ENCODE measurements at regions not wholly inside any gene's neighbourhood (a gene's known extent, or its start where the extent isn't known, plus 50 kb on each side); places are given as distances from the start of the nearest gene placed in this dataset.

GRCh38 chr2:18151237-18151636 is 272.8 kb downstream of the KCNS3 start:
- DNase-seq (ENCODE audit: low read depth in 2 of 2), result no peak

DNA sequence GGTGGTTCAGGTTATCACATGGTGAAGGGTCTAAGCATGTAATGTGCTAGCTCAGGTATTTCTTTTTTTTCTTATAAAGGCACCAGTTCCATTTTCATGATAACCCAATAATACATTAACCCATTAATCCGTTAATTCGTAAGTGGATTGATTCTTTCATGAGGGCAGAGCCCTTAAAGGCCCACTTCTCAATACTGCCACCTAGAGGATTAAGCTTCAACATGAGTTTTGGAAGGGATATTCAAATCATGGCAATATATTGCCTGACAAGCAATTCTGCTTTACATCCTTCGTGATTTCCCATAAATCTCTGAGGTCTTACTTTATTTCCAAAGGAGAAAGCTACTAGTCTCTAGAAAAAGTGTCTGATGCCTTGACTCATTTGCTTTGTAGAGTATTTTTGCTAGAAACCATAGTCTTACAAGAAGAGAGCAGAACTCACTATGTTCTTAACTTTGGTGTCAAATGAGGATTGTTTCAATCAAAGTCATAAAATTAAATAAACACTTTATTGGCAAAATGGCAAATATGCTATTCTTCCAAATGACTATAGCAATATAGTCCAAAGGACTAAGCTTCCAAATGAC is 271.3 kb downstream of the KCNS3 start:
- peak; percentile 10 to 49 for DNase-seq (ENCODE audit: low read depth in 2 of 2)

DNA sequence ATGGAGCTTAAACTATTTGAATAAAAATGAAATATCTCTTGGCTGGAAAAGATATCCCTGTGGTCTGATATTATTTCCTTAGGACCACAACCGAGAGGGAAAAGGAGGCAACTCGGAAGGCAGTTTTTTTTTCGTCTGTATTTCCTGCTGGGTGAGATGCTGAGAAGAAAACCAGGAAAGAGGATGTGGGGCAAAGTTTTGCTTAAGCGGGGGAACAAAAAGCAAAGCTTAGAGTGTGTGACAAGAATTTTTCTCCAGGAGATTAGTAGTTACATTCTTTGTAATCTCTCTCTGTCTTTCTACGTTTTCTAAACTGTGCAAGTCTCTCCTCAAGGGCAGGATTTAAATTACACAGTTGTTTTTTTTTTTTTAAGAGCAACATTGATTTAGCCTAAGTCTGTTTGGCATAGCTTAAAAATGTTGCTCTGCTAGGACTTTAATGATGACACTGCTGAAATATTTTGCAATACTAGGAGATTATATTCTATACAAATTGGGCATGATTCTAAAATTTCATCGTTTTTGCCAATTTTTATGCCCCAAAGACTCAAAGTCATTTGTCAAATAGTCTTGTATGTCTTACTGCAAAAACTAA is 258.5 kb downstream of the KCNS3 start:
- no peak for DNase-seq (ENCODE audit: low read depth in 2 of 2)

DNA sequence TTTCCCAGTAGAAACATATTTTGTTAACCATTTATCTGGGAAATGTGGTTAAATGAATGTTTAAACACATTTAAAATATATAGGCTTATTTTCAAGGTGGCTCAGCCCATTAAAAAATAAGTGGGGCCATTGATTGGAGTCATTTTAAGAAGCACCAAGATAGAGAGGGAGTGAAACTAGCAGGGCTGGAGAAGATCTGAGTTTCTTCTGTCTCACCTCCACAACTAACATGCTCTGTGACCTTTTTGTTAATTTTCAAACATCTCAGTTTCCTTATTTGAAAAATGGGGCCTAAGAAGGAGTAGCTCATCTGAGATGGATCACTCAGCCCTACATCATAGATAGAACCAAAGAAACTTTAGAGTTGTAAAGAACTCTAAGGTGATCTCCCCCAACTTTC is 254.8 kb downstream of the KCNS3 start:
- DNase-seq (ENCODE audit: low read depth in 2 of 2), result no peak

DNA sequence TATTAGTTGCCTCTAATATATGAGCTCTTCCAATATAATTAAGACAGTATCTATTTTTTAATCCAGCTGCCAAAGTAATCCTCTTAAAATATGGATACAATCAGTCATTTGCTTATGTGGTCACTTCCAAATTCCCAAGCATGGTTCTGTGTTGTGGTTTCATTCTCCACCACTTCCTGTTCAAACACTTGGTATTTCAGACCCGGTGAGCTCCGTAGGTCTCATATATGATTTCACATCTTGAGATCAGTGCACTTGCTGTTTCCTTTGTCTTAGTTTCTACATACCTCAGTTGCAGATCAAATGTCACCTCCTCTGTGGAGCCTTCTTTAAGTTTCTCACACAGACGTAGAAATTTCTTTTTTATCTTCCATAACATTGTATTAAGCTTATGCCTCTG is 254.2 kb downstream of the KCNS3 start:
- no peak for DNase-seq (ENCODE audit: low read depth in 2 of 2)

DNA sequence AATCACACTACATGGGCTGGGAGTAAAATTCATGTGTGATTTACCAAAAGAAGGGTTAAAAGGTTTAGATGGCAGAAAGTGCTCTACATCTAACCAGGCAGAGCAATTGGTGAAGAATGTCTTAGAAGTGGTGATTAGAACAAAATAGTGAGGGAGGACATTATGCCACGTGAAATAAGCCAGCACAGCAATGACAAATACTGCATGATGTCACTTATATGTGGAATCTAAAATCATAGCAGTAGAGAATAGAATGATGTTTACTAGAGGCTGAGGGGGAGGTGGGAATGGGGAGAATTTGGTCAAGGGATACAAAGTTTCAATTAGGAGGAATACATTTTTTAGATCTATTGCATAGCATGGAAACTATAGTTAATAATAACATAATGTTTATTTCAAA is 253.3 kb downstream of the KCNS3 start:
- no peak for DNase-seq (ENCODE audit: low read depth in 2 of 2)

GRCh38 chr2:18129348-18129747 is 250.9 kb downstream of the KCNS3 start:
- DNase-seq (ENCODE audit: low read depth in 2 of 2), result no peak

DNA sequence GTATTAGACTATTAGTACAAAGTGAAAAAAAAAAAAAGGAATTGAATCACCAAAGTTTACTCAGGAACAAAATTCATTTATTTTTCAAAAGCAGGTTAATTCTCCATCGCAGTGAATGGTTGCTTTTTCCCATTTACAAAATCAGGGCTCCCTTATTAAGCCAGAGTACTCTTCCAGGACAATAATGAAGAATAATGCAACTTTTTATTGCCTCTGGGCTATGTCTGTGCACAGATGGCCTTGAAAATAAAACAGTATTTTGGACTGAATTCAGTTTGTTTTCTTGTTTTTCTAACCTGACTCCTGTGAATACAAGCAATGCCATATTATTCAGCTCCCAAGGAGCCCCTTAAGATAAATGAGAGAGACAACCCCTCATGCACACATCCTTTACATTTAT is 246.8 kb downstream of the KCNS3 start:
- no peak for DNase-seq (ENCODE audit: low read depth in 2 of 2)

GRCh38 chr2:18124116-18124835 is 245.8 kb downstream of the KCNS3 start:
- no peak for DNase-seq (ENCODE audit: low read depth in 2 of 2)

GRCh38 chr2:18123577-18123976 is 245.1 kb downstream of the KCNS3 start:
- DNase-seq (ENCODE audit: low read depth in 2 of 2), result no peak

GRCh38 chr2:18123211-18123570 is 244.7 kb downstream of the KCNS3 start:
- DNase-seq (ENCODE audit: low read depth in 2 of 2), result no peak

GRCh38 chr2:18122544-18123210 is 244.2 kb downstream of the KCNS3 start:
- DNase-seq (ENCODE audit: low read depth in 2 of 2), result no peak

DNA sequence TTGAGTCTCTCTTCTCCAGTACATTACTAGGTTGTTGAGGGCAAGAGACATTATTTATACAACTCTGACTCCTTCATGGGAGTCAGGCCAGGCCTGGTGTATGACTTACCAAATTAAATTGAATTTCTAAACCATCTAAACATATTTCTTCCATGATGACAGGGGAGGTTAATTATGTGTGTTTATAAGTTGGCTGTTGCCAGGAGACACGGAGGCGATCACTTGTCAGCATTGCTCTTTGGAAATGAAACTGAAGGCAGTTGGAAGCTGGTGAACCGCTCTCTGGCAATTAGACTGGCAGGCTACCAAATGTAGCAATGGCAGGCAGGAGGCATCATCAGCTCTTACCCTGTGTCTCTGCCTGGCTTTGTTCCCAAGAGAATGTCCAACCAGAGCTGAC is 241.4 kb downstream of the KCNS3 start:
- no peak for DNase-seq (ENCODE audit: low read depth in 2 of 2)

DNA sequence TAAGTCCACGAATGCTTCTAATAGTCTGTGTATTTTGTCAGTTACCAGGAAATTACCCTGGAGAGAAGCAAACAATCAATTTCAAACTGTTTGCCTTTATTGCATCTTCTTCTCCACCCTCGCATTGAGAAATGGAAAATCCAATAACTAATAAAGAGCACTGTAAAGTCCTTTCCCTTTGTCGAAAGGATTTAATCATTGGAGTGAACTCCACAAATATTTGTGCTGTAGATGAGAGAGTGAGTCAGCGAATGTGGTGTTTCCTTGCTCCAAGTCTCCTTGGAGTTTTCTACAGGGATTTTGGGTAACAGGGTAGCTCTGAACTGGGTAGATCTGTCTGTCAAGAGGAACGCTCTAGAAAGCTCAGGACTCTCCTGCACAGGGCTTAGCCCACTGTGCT is 240.2 kb downstream of the KCNS3 start:
- DNase-seq (ENCODE audit: low read depth in 2 of 2), result no peak

- DNase-seq (ENCODE audit: low read depth in 2 of 2), result peak; percentile 2 to 37
These were observed 239.1 kb downstream of the KCNS3 start for GRCh38 chr2:18117592-18117991.

GRCh38 chr2:18110222-18110621 is 231.8 kb downstream of the KCNS3 start:
- no peak for DNase-seq (ENCODE audit: low read depth in 2 of 2)

DNA sequence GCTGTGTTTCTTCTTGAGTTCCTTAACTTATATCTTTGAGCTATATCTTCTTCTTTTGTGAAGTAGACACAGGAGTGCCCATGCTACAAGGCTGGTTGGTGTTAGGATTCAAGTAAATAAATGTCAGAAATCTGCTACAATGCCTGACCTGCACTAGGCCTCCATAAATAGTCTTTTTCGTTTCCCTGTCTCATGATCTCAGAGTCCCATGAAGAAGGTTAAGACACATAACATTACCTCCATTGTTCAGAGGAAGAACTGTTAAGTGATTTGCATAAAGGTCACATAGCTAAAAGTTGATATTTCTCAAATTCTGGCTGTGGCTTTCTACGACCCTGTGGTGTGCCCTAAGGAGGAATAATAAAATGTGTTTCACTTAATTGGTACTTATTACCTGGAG is 228.4 kb downstream of the KCNS3 start:
- no peak for DNase-seq (ENCODE audit: low read depth in 2 of 2)

GRCh38 chr2:18105929-18106328 is 227.5 kb downstream of the KCNS3 start:
- no peak for DNase-seq (ENCODE audit: low read depth in 2 of 2)

DNA sequence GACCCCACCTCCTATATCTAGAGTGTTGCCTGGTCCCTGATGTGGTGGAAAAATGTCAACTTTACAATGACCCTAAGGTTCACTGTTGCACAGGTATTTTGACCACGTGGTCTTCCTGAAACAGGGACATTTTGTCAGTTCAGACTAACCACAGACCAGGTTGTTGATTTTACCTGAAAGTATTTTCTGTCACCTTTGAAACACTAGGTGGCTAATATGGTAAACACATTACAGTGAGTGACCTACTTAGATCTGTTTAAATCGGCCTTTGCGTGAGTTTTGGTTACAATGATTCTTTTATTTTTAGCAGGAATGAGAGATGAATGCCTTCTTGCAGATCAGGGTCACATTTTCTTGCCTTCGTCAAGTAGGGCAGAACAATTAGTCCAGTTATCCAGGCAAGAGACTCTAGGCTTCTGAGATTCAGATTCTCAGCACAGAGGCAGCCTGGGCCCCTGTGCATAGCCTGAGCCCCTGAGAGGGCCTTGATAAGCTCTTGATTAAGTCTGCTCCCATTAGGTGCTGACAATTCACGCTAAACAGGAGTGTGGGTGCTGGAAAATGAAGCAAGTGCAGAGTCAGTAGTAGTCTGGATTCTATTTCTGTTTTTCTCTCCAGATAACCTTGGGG is 226.2 kb downstream of the KCNS3 start:
- DNase-seq (ENCODE audit: low read depth in 2 of 2), result no peak

GRCh38 chr2:18096836-18097405 is 218.5 kb downstream of the KCNS3 start:
- no peak for DNase-seq (ENCODE audit: low read depth in 2 of 2)

DNA sequence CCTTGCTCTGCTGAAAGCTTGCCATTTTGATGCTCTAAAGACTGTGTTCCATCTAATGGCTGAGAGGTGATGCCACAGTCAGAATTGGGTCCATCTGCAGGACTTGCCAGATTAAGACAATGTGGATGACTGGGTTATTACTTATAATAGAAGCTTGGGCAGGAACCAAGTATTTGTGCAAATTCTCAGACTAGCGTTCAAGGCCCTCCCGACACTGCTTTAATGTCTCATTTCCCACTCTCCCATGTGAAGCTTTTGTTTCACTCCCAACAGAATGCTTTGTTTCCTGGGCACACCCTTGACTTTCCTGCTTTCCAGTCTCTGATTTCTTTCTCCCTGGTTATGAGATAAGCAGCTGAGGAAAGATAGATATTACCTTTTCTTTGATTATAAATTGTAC is 215.8 kb downstream of the KCNS3 start:
- DNase-seq (ENCODE audit: low read depth in 2 of 2), result no peak

- DNase-seq (ENCODE audit: low read depth in 2 of 2), result no peak
These were observed 214.7 kb downstream of the KCNS3 start for GRCh38 chr2:18093196-18093595.

Data from dermis microvascular lymphatic vessel endothelial cell (primary cell).